ENCODE measurements at regions not wholly inside any gene's neighbourhood (a gene's known extent, or its start where the extent isn't known, plus 50 kb on each side); places are given as distances from the start of the nearest gene placed in this dataset.
"Not testable (repeated sequence)": the region's sequence is repeated elsewhere in the genome, so short reads cannot be mapped to it uniquely, and the experiment has no call there.

GRCh38 chr2:58749041-58749440 lies 507.9 kb upstream of the FANCL start:
- no peaks in the 10 kb centered on the region for H3K9me3 ChIP-seq
- no peak for DNase-seq
- no peak overlapping the region for H3K4me3 ChIP-seq
- no peaks in the 10 kb centered on the region for H3K36me3 ChIP-seq
- no peaks in the 10 kb centered on the region for H3K27me3 ChIP-seq
- intact Hi-C loops (cut with DNase I; ENCODE audit: low total_unique reads) = no loop called here
- no peak for TF ChIP-seq POLR2A (IDR thresholded peaks at IDR 0.05)
- TF ChIP-seq CTCF (IDR thresholded peaks at IDR 0.05) = no peak
- H3K4me1 ChIP-seq = no peaks in the 10 kb centered on the region
- no peak overlapping the region for H3K27ac ChIP-seq

- intact Hi-C loops (cut with DNase I; ENCODE audit: low total_unique reads); H3K4me3 ChIP-seq; H3K27ac ChIP-seq; H3K27me3 ChIP-seq; H3K9me3 ChIP-seq; H3K36me3 ChIP-seq; DNase-seq; H3K4me1 ChIP-seq: not testable (repeated sequence)
Measured at GRCh38 chr2:58745334-58745733, 504.2 kb upstream of the FANCL start.

DNA sequence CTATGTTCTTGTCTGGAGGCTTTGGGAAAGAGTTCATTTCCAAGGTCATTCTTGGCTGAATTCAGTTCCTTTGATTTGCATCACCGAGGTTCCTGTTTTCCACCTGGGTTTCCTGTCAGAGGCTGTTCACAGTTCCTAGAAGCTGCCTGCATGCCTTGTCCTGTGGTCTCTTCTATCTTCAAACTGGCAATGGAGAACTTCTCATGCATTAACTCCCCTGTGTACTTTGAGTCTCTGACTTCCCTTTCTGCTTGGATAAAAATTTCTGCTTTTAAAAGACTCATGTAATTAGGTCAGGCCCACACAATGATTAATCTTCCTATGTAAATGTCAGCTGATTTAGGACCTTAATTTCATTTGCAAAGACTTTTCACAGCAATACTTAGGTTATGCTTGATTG lies 499.3 kb upstream of the FANCL start:
- Histone ChIP-seq H3K9me3 (no peaks in the 10 kb centered on the region), H3K36me3 (no peaks in the 10 kb centered on the region), H3K27ac (no peak overlapping the region), H3K4me1 (no peaks in the 10 kb centered on the region), H3K4me3 (no peak overlapping the region), H3K27me3 (no peaks in the 10 kb centered on the region)
- intact Hi-C loops (cut with DNase I; ENCODE audit: low total_unique reads) = no loop called here
- no peak for DNase-seq
- no peak for TF ChIP-seq CTCF (IDR thresholded peaks at IDR 0.05)
- no peak for TF ChIP-seq POLR2A (IDR thresholded peaks at IDR 0.05)

GRCh38 chr2:58739033-58739432 lies 497.9 kb upstream of the FANCL start:
- DNase-seq = no peak

DNA sequence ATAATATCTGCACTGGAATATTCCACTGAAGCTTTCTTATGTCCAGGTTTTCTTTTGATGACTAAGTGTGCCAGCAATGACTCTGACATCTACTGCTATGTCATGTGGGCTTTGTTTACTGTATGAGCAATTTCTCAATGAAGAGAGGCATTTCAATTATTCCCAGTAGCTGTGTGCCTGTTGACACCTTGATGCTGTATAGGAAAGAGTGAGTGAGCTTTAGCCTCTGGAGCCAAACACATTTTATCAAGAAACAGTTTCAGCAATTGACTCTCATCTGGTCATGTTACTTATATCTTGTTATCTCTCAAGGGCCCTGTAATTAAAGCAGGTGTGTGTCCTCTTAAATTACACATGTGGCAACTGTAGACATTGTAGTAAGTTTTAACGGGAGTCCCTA lies 493.2 kb upstream of the FANCL start:
- Histone ChIP-seq H3K4me3 (no peak overlapping the region), H3K27me3 (no peaks in the 10 kb centered on the region), H3K4me1 (no peaks in the 10 kb centered on the region), H3K36me3 (no peaks in the 10 kb centered on the region), H3K27ac (no peak overlapping the region), H3K9me3 (no peaks in the 10 kb centered on the region)
- TF ChIP-seq POLR2A (IDR thresholded peaks at IDR 0.05) (no peak), CTCF (IDR thresholded peaks at IDR 0.05) (no peak)
- DNase-seq = no peak
- intact Hi-C loops (cut with DNase I; ENCODE audit: low total_unique reads) = no loop called here

More at GRCh38 chr2:58739033-58739432, 497.9 kb upstream of the FANCL start:
- TF ChIP-seq CTCF (IDR thresholded peaks at IDR 0.05) (no peak), POLR2A (IDR thresholded peaks at IDR 0.05) (no peak)
- Histone ChIP-seq H3K4me1 (no peaks in the 10 kb centered on the region), H3K27ac (no peak overlapping the region), H3K4me3 (no peak overlapping the region), H3K27me3 (no peaks in the 10 kb centered on the region), H3K9me3 (no peaks in the 10 kb centered on the region), H3K36me3 (no peaks in the 10 kb centered on the region)
- intact Hi-C loops (cut with DNase I; ENCODE audit: low total_unique reads) = no loop called here

DNA sequence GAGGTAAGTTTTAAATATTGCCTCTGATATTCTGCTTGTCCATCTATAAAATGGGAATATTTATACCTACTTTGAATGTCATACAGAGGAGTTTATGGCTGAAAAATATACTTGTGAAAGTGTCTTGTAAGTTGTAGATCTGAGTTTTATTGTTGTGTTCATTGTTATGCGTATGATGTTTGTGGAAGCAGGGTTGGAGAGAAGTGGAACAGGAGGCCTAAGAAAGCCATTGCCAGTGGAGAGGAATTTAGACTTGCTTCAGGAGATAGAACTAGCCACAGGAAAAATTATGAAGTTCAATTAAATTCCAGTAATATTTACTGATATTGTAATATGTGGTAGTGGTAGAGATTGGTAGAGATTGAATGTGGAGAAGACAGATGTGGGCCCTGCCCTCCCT lies 491.9 kb upstream of the FANCL start:
- intact Hi-C loops (cut with DNase I; ENCODE audit: low total_unique reads) = no loop called here
- H3K9me3 ChIP-seq = no peaks in the 10 kb centered on the region
- H3K36me3 ChIP-seq = no peaks in the 10 kb centered on the region
- DNase-seq = no peak
- H3K4me1 ChIP-seq = no peaks in the 10 kb centered on the region
- TF ChIP-seq POLR2A (IDR thresholded peaks at IDR 0.05) (no peak), CTCF (IDR thresholded peaks at IDR 0.05) (no peak)
- no peak overlapping the region for H3K27ac ChIP-seq
- H3K4me3 ChIP-seq = no peak overlapping the region
- no peaks in the 10 kb centered on the region for H3K27me3 ChIP-seq
